K562 (cell line): ENCODE measurements at regions not wholly inside any gene's neighbourhood (a gene's known extent, or its start where the extent isn't known, plus 50 kb on each side); places are given as distances from the start of the nearest gene placed in this dataset.

Experiments used
- CBFB ChIP-seq: sonication (generic); formaldehyde crosslinking; IDR thresholded peaks from 2 replicates; pipeline ENCODE4 v1.4.0; 2020; ENCODE audit warnings: mild to moderate bottlenecking, missing genetic modification reagents
- EZH2 ChIP-seq: IDR thresholded peaks from 2 replicates; pipeline ENCODE4 v1.6.1; 2012; ENCODE audit warnings: low read depth, mild to moderate bottlenecking, inconsistent platforms, low read length, borderline replicate concordance
- NCOA2 ChIP-seq, 2 experiments: fragments of 450-650 bp; IDR thresholded peaks; 2 replicates each; pipeline ENCODE4 v1.6.1; 2018; ENCODE audit warnings: mild to moderate bottlenecking in 2 of 2, moderate library complexity in 1 of 2; ENCODE audit not compliant: partially characterized antibody in 2 of 2
- NR1H2 ChIP-seq: sonication (generic); formaldehyde crosslinking; IDR thresholded peaks from 2 replicates; pipeline ENCODE4 v1.4.0; 2020; ENCODE audit warnings: mild to moderate bottlenecking, missing genetic modification reagents
- POLR2AphosphoS5 ChIP-seq: IDR thresholded peaks from 2 replicates; pipeline ENCODE4 v1.6.1; 2011; ENCODE audit warnings: mild to moderate bottlenecking, low read depth, low read length, moderate library complexity; ENCODE audit not compliant: control insufficient read depth, insufficient read depth
- ZBTB34 ChIP-seq: fragments of 250-450 bp; sonication (Bioruptor Pico); IDR thresholded peaks from 2 replicates; pipeline ENCODE4 v1.8.0; 2021; ENCODE audit warnings: mild to moderate bottlenecking, moderate library complexity
- ZNF133 ChIP-seq: fragments of 250-450 bp; sonication (Bioruptor Pico); IDR thresholded peaks from 2 replicates; pipeline ENCODE4 v1.4.0; 2020; ENCODE audit warnings: mild to moderate bottlenecking
- ZNF696 ChIP-seq: fragments of 250-450 bp; sonication (Bioruptor Pico); conservative IDR thresholded peaks from 2 replicates; pipeline ENCODE4 v1.4.0; 2020; ENCODE audit warnings: mild to moderate bottlenecking, moderate library complexity
- TF ChIP-seq, protein P1 (sequence below), 3 experiments: IDR thresholded peaks in 2 of 3; conservative IDR thresholded peaks in 1 of 3; 2 replicates each; pipeline ENCODE4 v1.5.1; 2011 to 2012; ENCODE audit warnings: low read length in 3 of 3, mild to moderate bottlenecking in 3 of 3, control low read depth in 2 of 3, improper control_type of control experiment in 1 of 3, inconsistent platforms in 1 of 3, low read depth in 1 of 3, mixed read lengths in 1 of 3, moderate library complexity in 1 of 3; ENCODE audit not compliant: insufficient read depth in 2 of 3
- TF ChIP-seq, protein P2 (sequence below): fragments of 450-650 bp; formaldehyde crosslinking; IDR thresholded peaks from 2 replicates; pipeline ENCODE4 v1.4.0; 2020; ENCODE audit warnings: mild to moderate bottlenecking, mixed read lengths
- TF ChIP-seq, protein P3 (sequence below): sonication (generic); formaldehyde crosslinking; IDR thresholded peaks from 2 replicates; pipeline ENCODE4 v1.8.1; 2023; ENCODE audit warnings: mild to moderate bottlenecking, missing genetic modification reagents
- TF ChIP-seq, protein P4 (sequence below): sonication (generic); formaldehyde crosslinking; IDR thresholded peaks from 2 replicates; pipeline ENCODE4 v1.9.0; 2022; ENCODE audit warnings: mild to moderate bottlenecking, missing genetic modification reagents

GRCh38 chr2:189252991-189253675, 73.6 kb upstream of the COL5A2 start:
- TF ChIP-seq, protein P1, sequence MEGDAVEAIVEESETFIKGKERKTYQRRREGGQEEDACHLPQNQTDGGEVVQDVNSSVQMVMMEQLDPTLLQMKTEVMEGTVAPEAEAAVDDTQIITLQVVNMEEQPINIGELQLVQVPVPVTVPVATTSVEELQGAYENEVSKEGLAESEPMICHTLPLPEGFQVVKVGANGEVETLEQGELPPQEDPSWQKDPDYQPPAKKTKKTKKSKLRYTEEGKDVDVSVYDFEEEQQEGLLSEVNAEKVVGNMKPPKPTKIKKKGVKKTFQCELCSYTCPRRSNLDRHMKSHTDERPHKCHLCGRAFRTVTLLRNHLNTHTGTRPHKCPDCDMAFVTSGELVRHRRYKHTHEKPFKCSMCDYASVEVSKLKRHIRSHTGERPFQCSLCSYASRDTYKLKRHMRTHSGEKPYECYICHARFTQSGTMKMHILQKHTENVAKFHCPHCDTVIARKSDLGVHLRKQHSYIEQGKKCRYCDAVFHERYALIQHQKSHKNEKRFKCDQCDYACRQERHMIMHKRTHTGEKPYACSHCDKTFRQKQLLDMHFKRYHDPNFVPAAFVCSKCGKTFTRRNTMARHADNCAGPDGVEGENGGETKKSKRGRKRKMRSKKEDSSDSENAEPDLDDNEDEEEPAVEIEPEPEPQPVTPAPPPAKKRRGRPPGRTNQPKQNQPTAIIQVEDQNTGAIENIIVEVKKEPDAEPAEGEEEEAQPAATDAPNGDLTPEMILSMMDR (IDR thresholded peaks at IDR 0.05 in 2 of 3, conservative IDR thresholded peaks at IDR 0.05 in 1 of 3; ENCODE audit: insufficient read depth in 2 of 3, low read depth in 1 of 3, low read length in 3 of 3) = no peak
- TF ChIP-seq EZH2 = no peak
- TF ChIP-seq, protein P2, sequence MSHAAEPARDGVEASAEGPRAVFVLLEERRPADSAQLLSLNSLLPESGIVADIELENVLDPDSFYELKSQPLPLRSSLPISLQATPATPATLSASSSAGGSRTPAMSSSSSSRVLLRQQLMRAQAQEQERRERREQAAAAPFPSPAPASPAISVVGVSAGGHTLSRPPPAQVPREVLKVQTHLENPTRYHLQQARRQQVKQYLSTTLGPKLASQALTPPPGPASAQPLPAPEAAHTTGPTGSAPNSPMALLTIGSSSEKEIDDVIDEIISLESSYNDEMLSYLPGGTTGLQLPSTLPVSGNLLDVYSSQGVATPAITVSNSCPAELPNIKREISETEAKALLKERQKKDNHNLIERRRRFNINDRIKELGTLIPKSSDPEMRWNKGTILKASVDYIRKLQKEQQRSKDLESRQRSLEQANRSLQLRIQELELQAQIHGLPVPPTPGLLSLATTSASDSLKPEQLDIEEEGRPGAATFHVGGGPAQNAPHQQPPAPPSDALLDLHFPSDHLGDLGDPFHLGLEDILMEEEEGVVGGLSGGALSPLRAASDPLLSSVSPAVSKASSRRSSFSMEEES (CRISPR knock-in tag) = no peak
- TF ChIP-seq NCOA2 (IDR thresholded peaks at IDR 0.05; ENCODE audit: partially characterized antibody in 2 of 2) = no peak
- no peak for TF ChIP-seq NR1H2 (CRISPR knock-in tag)
- no peak for TF ChIP-seq ZNF696 (CRISPR knock-in tag)
- TF ChIP-seq CBFB = no peak
- TF ChIP-seq ZNF133 = no peak
- TF ChIP-seq POLR2AphosphoS5 = no peak
- no peak for TF ChIP-seq ZBTB34 (CRISPR knock-in tag)
- TF ChIP-seq, protein P3, sequence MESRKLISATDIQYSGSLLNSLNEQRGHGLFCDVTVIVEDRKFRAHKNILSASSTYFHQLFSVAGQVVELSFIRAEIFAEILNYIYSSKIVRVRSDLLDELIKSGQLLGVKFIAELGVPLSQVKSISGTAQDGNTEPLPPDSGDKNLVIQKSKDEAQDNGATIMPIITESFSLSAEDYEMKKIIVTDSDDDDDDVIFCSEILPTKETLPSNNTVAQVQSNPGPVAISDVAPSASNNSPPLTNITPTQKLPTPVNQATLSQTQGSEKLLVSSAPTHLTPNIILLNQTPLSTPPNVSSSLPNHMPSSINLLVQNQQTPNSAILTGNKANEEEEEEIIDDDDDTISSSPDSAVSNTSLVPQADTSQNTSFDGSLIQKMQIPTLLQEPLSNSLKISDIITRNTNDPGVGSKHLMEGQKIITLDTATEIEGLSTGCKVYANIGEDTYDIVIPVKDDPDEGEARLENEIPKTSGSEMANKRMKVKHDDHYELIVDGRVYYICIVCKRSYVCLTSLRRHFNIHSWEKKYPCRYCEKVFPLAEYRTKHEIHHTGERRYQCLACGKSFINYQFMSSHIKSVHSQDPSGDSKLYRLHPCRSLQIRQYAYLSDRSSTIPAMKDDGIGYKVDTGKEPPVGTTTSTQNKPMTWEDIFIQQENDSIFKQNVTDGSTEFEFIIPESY (CRISPR knock-in tag) = no peak
- TF ChIP-seq, protein P4, sequence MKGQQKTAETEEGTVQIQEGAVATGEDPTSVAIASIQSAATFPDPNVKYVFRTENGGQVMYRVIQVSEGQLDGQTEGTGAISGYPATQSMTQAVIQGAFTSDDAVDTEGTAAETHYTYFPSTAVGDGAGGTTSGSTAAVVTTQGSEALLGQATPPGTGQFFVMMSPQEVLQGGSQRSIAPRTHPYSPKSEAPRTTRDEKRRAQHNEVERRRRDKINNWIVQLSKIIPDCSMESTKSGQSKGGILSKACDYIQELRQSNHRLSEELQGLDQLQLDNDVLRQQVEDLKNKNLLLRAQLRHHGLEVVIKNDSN (CRISPR knock-in tag) = no peak
